ENCODE measurements at regions not wholly inside any gene's neighbourhood (a gene's known extent, or its start where the extent isn't known, plus 50 kb on each side); places are given as distances from the start of the nearest gene placed in this dataset.

DNA sequence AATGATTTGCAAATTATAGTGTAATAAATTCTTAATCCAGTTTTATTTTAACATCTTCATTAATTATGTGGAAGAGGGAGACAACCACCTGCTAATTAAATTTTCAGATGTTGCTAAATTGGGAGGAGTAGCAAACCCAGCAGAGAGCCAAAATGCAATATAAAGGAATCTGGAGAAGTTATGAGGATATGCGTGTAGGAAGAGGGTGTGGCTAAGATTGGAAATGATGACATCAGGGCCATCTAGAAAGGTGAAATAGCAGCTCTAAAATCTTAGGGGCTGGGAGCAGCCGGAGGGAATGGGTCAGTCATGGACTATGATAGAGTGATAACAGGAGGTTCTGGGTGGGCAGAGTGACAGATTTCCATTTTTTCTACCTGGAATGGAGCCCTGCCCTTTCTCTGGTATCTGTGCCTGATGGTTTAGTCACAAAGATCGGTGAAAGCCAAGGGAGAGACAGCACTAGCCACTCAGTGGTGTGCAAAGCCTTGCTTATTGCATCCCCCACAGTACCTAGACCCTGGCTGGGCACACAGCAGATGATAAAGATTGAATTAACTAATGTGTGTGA lies 379.2 kb upstream of the CELF4 start:
- TF ChIP-seq, protein P1, sequence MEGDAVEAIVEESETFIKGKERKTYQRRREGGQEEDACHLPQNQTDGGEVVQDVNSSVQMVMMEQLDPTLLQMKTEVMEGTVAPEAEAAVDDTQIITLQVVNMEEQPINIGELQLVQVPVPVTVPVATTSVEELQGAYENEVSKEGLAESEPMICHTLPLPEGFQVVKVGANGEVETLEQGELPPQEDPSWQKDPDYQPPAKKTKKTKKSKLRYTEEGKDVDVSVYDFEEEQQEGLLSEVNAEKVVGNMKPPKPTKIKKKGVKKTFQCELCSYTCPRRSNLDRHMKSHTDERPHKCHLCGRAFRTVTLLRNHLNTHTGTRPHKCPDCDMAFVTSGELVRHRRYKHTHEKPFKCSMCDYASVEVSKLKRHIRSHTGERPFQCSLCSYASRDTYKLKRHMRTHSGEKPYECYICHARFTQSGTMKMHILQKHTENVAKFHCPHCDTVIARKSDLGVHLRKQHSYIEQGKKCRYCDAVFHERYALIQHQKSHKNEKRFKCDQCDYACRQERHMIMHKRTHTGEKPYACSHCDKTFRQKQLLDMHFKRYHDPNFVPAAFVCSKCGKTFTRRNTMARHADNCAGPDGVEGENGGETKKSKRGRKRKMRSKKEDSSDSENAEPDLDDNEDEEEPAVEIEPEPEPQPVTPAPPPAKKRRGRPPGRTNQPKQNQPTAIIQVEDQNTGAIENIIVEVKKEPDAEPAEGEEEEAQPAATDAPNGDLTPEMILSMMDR (conservative IDR thresholded peaks at IDR 0.05; ENCODE audit: low read depth in 2 of 2) = no peak
- TF ChIP-seq, protein P2, sequence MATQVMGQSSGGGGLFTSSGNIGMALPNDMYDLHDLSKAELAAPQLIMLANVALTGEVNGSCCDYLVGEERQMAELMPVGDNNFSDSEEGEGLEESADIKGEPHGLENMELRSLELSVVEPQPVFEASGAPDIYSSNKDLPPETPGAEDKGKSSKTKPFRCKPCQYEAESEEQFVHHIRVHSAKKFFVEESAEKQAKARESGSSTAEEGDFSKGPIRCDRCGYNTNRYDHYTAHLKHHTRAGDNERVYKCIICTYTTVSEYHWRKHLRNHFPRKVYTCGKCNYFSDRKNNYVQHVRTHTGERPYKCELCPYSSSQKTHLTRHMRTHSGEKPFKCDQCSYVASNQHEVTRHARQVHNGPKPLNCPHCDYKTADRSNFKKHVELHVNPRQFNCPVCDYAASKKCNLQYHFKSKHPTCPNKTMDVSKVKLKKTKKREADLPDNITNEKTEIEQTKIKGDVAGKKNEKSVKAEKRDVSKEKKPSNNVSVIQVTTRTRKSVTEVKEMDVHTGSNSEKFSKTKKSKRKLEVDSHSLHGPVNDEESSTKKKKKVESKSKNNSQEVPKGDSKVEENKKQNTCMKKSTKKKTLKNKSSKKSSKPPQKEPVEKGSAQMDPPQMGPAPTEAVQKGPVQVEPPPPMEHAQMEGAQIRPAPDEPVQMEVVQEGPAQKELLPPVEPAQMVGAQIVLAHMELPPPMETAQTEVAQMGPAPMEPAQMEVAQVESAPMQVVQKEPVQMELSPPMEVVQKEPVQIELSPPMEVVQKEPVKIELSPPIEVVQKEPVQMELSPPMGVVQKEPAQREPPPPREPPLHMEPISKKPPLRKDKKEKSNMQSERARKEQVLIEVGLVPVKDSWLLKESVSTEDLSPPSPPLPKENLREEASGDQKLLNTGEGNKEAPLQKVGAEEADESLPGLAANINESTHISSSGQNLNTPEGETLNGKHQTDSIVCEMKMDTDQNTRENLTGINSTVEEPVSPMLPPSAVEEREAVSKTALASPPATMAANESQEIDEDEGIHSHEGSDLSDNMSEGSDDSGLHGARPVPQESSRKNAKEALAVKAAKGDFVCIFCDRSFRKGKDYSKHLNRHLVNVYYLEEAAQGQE (IDR thresholded peaks at IDR 0.05; ENCODE audit: unreplicated experiment) = no peak
- no peak for TF ChIP-seq EZH2 (IDR thresholded peaks at IDR 0.05; ENCODE audit: low read depth, unreplicated experiment)

Measured in GM23338 (cell line).